Right cardiac atrium (tissue), 5 donors: ENCODE measurements at regions not wholly inside any gene's neighbourhood (a gene's known extent, or its start where the extent isn't known, plus 50 kb on each side); places are given as distances from the start of the nearest gene placed in this dataset.
"Not testable (repeated sequence)": the region's sequence is repeated elsewhere in the genome, so short reads cannot be mapped to it uniquely, and the experiment has no call there.

Experiments
- ATAC-seq, 2 donors: fragments of 200-7000 bp; cut with Tn5 transposase; one replicate each; pipeline versions ENCODE4 v1.8.0 to v1.9.1; 2020; ENCODE audit warnings: moderate library complexity in 2 of 2, mild to moderate bottlenecking in 1 of 2
- DNase-seq, 3 donors: peaks; one replicate each; pipeline ENCODE4 v3.0.0-alpha.2; 2020
- H3K27ac ChIP-seq: one replicate; pipeline ENCODE4 v1.5.1; 2013; ENCODE audit warnings: mild to moderate bottlenecking, low read length, control low read depth, moderate library complexity
- H3K27me3 ChIP-seq: one replicate; pipeline ENCODE4 v1.6.1; 2013; ENCODE audit not compliant: control insufficient read depth, insufficient read depth
- H3K4me1 ChIP-seq: one replicate; pipeline ENCODE4 v1.6.1; 2013; ENCODE audit warnings: low read length; ENCODE audit not compliant: control insufficient read depth, insufficient read depth
- H3K4me3 ChIP-seq: one replicate; pipeline ENCODE4 v1.5.1; 2013; ENCODE audit warnings: low read length, control low read depth
- H3K9me3 ChIP-seq: one replicate; pipeline ENCODE4 v1.6.1; 2013; ENCODE audit warnings: low read length; ENCODE audit not compliant: control insufficient read depth
- WGBS: extraction: QIAGEN DNeasy Blood & Tissue Kit; methylation state at CpG from one replicate; pipeline ENCODE4 v1.1.7; 2013; 5-methylcytosine and 5-hydroxymethylcytosine counted together
- intact Hi-C, 4 donors: fragments of 100-400 bp; cut with DNase I; formaldehyde crosslinking; loops; one replicate each; pipeline versions ENCODE4 v1.11.0 to v1.14.0; 2022 to 2023
- donor health status: healthy with polysubstance abuse.
- donor health status: DM: no; HTN: yes; CAD: no.
- donor health status: DM: no; HTN: no; CAD: no.
- donor health status: DM: no; HTN: yes; CAD: no; lungs with severe emphysema.
- donor health status: DM: yes; HTN: yes; CAD: no.

DNA sequence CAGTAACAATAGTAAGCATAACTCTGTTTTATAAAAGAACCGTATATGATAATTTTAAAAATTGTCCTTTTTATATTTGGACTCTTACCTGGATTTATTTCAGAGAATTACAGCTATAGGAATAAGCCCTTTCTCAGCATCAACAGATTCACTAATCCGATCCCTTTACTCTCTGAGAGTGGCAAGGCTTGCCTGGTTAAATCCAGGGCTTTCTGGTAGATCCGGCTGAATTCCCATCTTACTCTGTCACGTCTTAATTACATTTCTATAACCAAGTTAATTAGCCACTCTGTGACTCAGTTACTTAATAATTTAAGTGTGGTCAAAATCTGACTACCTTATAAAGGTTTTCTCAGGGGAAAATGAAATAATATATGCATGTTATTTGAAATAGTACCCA lies 294.7 kb downstream of the FRK start:
- Histone ChIP-seq H3K27ac (no peak overlapping the region), H3K27me3 (no peaks in the 10 kb centered on the region), H3K9me3 (no peaks in the 10 kb centered on the region), H3K4me1 (no peaks in the 10 kb centered on the region), H3K4me3 (no peak overlapping the region)
- ATAC-seq, result no peak
- intact Hi-C loops, result no loop called here
- no peak for DNase-seq
- 83% methylated on average over 4 of the region's 4 CpGs for WGBS

DNA sequence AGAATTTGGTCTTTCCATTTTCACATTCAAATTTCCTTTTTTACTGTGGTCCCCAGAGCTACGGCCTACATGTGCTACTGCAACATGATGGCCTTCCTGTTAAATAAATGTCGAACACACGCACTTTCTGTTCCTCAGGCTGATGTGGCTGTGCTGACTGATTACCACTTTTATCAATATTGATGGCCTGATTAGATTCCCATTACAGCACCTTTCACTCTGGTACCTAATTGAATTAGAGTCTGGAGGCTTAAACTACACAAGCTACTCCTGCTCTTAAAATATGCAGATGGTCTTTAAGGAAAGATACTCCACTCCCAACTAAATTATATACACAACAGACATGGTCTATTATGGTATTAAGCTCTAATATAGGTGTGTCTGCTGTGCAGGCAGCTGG lies 301.6 kb downstream of the FRK start:
- H3K4me3 ChIP-seq, result no peak overlapping the region
- no peak for DNase-seq

DNA sequence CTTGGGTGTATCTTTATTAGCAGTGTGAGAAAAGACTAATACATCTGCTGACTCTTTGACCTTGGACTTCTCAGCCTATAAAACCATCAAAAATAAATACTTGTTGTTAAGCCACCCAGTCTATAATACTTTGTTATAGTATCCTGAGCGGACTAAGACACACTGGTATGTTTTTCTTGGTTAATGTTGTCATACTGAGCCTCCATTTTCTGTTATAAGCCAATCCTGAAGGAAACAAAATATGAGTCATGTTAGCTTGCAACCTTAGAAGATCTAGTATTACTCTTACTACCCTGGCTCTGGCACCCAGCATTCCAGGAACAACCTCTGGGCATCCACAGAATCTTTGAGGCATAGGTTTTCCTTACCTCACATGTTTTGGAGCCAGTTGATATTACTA lies 307.2 kb downstream of the FRK start:
- Histone ChIP-seq H3K4me1 (no peaks in the 10 kb centered on the region), H3K27ac (no peak overlapping the region), H3K9me3 (no peaks in the 10 kb centered on the region), H3K4me3 (no peak overlapping the region), H3K27me3 (no peaks in the 10 kb centered on the region)
- ATAC-seq (no peak), DNase-seq (no peak)
- WGBS, result 60% methylated on average over 1 of the region's 1 CpG
- intact Hi-C loops, result no loop called here

More for the DNA sequence above, 301.6 kb downstream of the FRK start:
- ATAC-seq, result no peak
- Histone ChIP-seq H3K27me3 (no peaks in the 10 kb centered on the region), H3K9me3 (no peaks in the 10 kb centered on the region), H3K4me1 (no peaks in the 10 kb centered on the region), H3K27ac (no peak overlapping the region)
- 87% methylated on average over 3 of the region's 3 CpGs for WGBS
- intact Hi-C loops, result no loop called here

DNA sequence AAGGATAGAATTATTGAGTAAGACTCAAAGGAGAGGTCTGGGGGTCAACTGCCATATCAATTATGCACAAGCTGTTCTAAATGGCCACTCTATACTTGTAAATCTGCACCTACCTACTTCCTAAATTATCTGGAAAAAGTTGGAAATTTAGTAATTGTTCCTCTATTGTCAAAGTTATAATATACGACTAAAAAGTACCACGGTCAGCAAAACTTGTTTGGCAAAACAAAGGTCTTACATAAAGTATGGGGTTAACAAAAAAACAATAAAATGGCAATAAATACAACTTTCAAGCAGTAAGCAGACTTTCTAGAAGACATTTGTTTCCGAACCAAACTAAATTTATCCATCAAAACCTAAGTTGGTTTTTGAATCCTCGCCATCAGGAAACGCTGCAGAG lies 309.7 kb downstream of the FRK start:
- H3K9me3 ChIP-seq, result no peaks in the 10 kb centered on the region
- DNase-seq (no peak), ATAC-seq (no peak)
- no peak overlapping the region for H3K27ac ChIP-seq
- no peak overlapping the region for H3K4me3 ChIP-seq
- no peaks in the 10 kb centered on the region for H3K27me3 ChIP-seq
- 82% methylated on average over 5 of the region's 5 CpGs for WGBS
- no peaks in the 10 kb centered on the region for H3K4me1 ChIP-seq
- intact Hi-C loops, result no loop called here

DNA sequence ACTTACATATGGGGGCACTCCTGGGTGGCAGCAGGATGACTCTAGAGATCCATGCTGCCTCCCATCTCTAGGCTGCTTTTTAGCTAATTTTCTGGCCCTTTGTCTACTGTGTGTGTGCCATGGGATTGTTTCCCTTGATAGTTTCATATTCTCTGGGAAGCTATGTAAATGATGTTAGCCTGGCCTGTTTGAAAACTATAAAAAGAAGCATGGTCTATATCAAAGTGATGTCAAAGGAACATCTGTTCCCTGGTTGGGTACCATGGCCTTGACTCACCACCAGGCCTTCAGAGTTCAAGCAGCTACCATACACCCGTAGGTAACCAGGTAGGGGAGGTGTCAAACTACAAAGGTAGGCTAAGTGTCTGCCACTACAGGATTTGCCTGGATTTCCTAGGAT lies 310.4 kb downstream of the FRK start:
- Histone ChIP-seq H3K9me3 (no peaks in the 10 kb centered on the region), H3K27me3 (no peaks in the 10 kb centered on the region), H3K4me3 (no peak overlapping the region), H3K4me1 (no peaks in the 10 kb centered on the region), H3K27ac (no peak overlapping the region)
- ATAC-seq (no peak), DNase-seq (no peak)
- intact Hi-C loops, result no loop called here
- WGBS, result 77% methylated on average over 1 of the region's 1 CpG

DNA sequence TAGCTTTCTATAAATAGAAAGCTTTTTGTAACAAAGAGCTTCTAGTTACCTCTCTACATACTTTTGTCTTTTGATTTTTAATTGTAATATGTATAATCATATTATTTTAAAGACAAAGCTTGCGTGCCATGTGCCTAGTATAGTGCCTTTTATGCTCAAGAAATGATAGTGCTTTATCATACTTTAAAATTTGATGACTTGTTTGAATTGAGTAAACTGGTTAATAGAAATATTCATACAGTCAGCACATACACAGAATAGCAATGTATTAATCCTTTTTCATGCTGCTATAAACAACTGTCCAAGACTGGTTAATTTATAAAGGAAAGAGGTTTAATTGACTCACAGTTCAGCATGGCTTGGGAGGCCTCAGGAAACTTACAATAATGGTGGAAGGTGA lies 313.0 kb downstream of the FRK start:
- Histone ChIP-seq H3K27ac (no peak overlapping the region), H3K4me3 (no peak overlapping the region), H3K27me3 (no peaks in the 10 kb centered on the region), H3K9me3 (no peaks in the 10 kb centered on the region), H3K4me1 (no peaks in the 10 kb centered on the region)
- DNase-seq, result no peak
- WGBS, result 0% methylated on average over 1 of the region's 1 CpG
- ATAC-seq, result no peak
- intact Hi-C loops, result no loop called here

DNA sequence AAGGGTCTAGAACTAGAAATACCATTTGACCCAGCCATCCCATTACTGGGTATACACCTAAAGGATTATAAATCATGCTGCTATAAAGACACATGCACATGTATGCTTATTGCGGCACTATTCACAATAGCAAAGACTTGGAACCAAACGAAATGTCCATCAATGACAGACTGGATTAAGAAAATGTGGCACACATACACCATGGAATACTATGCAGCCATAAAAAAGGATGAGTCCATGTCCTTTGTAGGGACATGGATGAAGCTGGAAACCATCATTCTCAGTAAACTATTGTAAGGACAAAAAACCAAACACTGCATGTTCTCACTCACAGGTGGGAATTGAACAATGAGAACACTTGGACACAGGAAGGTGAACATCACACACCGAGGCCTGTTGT lies 314.1 kb downstream of the FRK start:
- H3K27me3 ChIP-seq, DNase-seq, H3K4me3 ChIP-seq, H3K27ac ChIP-seq, H3K4me1 ChIP-seq, intact Hi-C loops, H3K9me3 ChIP-seq, ATAC-seq: not testable (repeated sequence)
- 73% methylated on average over 3 of the region's 3 CpGs for WGBS

DNA sequence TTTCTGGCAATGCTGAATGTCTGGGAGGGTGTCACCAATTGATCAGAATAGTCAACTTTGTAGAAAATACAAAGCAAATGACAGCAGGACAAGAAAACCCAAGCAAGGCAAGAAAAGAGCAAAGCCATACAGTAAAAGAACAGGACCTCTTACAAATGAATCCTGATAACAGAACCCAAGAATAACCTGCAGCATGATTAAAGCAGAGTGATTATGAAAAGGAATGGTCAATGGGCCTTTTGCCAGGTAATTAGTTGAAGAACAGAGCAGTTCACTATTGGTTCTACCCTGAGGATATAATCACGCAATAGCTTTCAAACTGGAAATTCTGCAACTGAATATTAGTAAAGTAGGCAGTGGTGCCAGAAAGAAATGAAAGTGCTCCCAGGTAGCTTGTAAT lies 319.8 kb downstream of the FRK start:
- no peak for ATAC-seq
- 89% methylated on average over 1 of the region's 1 CpG for WGBS

DNA sequence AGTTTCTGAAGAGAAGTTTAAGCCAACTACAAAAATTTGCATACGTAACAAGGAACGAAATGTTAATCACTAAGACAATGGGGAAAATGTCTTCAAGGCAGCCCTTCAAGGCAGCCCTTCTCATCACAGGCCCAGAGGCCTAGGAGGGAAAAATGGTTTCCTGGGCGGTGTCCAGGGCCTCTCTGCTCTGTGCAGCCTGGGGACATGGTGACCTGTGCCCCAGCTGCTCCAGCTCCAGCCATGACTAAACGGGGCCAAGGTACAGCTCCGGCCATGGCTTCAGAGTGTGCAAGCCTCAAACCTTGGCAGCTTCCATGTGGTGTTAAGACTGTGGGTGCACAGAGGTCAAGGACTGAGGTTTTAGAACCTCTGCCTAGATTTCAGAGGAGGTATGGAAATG lies 325.1 kb downstream of the FRK start:
- intact Hi-C loops, result no loop called here
- Histone ChIP-seq H3K4me3 (no peak overlapping the region), H3K27ac (no peak overlapping the region), H3K9me3 (no peaks in the 10 kb centered on the region), H3K4me1 (no peaks in the 10 kb centered on the region), H3K27me3 (no peaks in the 10 kb centered on the region)
- ATAC-seq (no peak), DNase-seq (no peak)
- WGBS, result 85% methylated on average over 5 of the region's 5 CpGs

More for the DNA sequence above, 319.8 kb downstream of the FRK start:
- no peaks in the 10 kb centered on the region for H3K4me1 ChIP-seq
- intact Hi-C loops, result no loop called here
- DNase-seq, result no peak
- H3K27ac ChIP-seq, result no peak overlapping the region
- no peaks in the 10 kb centered on the region for H3K27me3 ChIP-seq
- no peak overlapping the region for H3K4me3 ChIP-seq
- H3K9me3 ChIP-seq, result no peaks in the 10 kb centered on the region

DNA sequence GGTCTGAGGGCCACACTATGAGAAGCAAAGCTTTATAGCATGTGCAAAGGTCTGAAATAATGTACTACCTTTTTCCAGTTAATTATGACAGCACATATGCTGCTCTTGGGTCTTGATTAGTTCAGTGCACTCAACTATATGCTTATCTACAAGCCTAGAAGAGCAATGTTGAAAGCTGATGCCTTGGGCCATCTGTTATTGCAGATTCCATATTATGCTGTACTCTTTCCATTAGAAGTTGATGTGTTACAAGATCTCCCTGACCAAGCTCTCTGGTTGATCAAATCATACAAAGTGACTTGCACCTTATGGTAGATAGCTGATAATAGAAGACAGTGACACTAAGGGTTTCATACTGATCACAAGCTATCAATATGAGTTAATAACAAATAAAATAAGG lies 327.3 kb downstream of the FRK start:
- no peaks in the 10 kb centered on the region for H3K9me3 ChIP-seq
- intact Hi-C loops, result no loop called here
- no peaks in the 10 kb centered on the region for H3K4me1 ChIP-seq
- DNase-seq (no peak), ATAC-seq (no peak)
- H3K27me3 ChIP-seq, result no peaks in the 10 kb centered on the region
- no peak overlapping the region for H3K27ac ChIP-seq
- no peak overlapping the region for H3K4me3 ChIP-seq

DNA sequence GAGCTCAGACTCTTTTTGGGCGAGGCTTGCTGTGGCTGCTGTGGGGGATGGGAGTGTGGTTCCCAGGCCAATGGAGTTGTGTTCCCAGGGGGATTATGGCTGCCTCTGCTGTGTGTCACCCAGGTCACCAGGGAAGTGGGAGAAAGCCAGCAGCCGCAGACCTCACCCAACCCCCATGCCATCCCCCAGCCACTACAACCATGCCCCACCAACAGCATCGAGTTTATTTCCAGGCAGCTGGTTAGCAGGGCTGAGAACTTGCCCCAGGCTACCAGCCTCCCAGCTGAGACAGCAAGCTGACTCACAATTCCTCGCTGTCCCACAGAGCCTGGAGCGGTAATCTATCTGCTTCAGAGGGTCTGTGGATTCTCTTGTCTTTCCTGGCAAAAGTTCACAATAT lies 331.7 kb downstream of the FRK start:
- Histone ChIP-seq H3K9me3 (no peaks in the 10 kb centered on the region), H3K27me3 (no peaks in the 10 kb centered on the region), H3K4me1 (no peaks in the 10 kb centered on the region), H3K4me3 (no peak overlapping the region), H3K27ac (no peak overlapping the region)
- ATAC-seq, result no peak
- intact Hi-C loops, result no loop called here
- WGBS, result 82% methylated on average over 5 of the region's 5 CpGs
- no peak for DNase-seq

DNA sequence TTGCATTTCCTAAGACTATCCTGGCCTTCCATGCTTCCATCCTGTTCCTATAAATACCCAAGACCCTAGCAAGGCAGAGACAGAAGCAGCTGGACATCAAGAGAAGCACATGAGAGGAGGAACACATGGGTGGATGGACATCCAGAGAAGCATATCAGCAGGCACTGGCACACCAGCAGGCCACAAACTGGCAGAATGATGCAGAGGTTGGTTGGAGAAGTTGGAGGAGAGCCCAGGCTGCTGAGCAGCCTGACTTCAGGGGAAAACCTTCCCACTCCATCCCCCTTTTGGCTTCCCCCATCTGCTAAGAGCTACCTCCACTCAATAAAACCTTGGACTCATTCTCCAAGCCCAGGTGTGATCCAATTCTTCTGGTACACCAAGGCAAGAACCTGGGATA lies 332.5 kb downstream of the FRK start:
- Histone ChIP-seq H3K27ac (no peak overlapping the region), H3K9me3 (no peaks in the 10 kb centered on the region), H3K4me3 (no peak overlapping the region), H3K27me3 (no peaks in the 10 kb centered on the region), H3K4me1 (no peaks in the 10 kb centered on the region)
- DNase-seq, result no peak
- no peak for ATAC-seq
- intact Hi-C loops, result no loop called here
